SK-N-SH (cell line): ENCODE measurements at regions not wholly inside any gene's neighbourhood (a gene's known extent, or its start where the extent isn't known, plus 50 kb on each side); places are given as distances from the start of the nearest gene placed in this dataset.

ENCODE experiments used
- CHD2 ChIP-seq: fragments of 150-350 bp; IDR thresholded peaks from 2 replicates; pipeline ENCODE4 v1.6.1; 2018; ENCODE audit warnings: low read length; ENCODE audit not compliant: partially characterized antibody
- CTCF ChIP-seq: fragments of 200-600 bp; sonication (generic); IDR thresholded peaks from 2 replicates; pipeline ENCODE4 v1.6.1; 2017; ENCODE audit warnings: antibody characterized with exemption, mild to moderate bottlenecking, moderate library complexity
- EP300 ChIP-seq, 2 experiments: IDR thresholded peaks; 2 replicates each; pipeline versions ENCODE4 v1.4.0 to v1.6.1; 2012; ENCODE audit warnings: borderline replicate concordance in 1 of 2, low read depth in 1 of 2, low read length in 1 of 2
- EZH2phosphoT487 ChIP-seq: fragments of 200-600 bp; sonication (generic); IDR thresholded peaks from 2 replicates; pipeline ENCODE4 v1.6.1; 2017; ENCODE audit warnings: low read depth, mixed run types, mild to moderate bottlenecking, antibody characterized with exemption, moderate library complexity, borderline replicate concordance
- FOXJ3 ChIP-seq: sonication (generic); formaldehyde crosslinking; IDR thresholded peaks from 2 replicates; pipeline ENCODE4 v1.5.1; 2020; ENCODE audit warnings: mild to moderate bottlenecking, missing genetic modification reagents
- PBX3 ChIP-seq: IDR thresholded peaks from 2 replicates; pipeline ENCODE4; 2012
- POLR2AphosphoS5 ChIP-seq: IDR thresholded peaks from 2 replicates; pipeline ENCODE4 v1.6.1; 2012; ENCODE audit warnings: low read depth, low read length
- SIN3A ChIP-seq: IDR thresholded peaks from 2 replicates; pipeline ENCODE4 v1.6.1; 2012; ENCODE audit warnings: low read depth, mild to moderate bottlenecking, low read length, moderate library complexity, borderline replicate concordance
- TAF1 ChIP-seq: IDR thresholded peaks from 2 replicates; pipeline ENCODE4 v1.6.1; 2012; ENCODE audit warnings: low read depth, mild to moderate bottlenecking, low read length, moderate library complexity, borderline replicate concordance
- USF2 ChIP-seq: fragments of 150-350 bp; IDR thresholded peaks from 2 replicates; pipeline ENCODE4 v1.6.1; 2017; ENCODE audit warnings: antibody characterized with exemption, low read length, low read depth, borderline replicate concordance
- YY1 ChIP-seq: IDR thresholded peaks from 2 replicates; pipeline ENCODE4 v1.4.0; 2012; ENCODE audit warnings: low read depth, mild to moderate bottlenecking

- TF ChIP-seq CTCF (no peak), SIN3A (no peak), EP300 (IDR thresholded peaks at IDR 0.05; ENCODE audit: borderline replicate concordance in 1 of 2, low read depth in 1 of 2, low read length in 1 of 2) (no peak), CHD2 (no peak), USF2 (no peak), POLR2AphosphoS5 (no peak), PBX3 (no peak), YY1 (no peak), EZH2phosphoT487 (no peak), FOXJ3 (CRISPR knock-in tag) (no peak), TAF1 (no peak)
Measured at GRCh38 chr2:58473165-58473564, 232.0 kb upstream of the FANCL start.
